Astrocyte (in vitro differentiated cells and primary cell): ENCODE measurements at regions not wholly inside any gene's neighbourhood (a gene's known extent, or its start where the extent isn't known, plus 50 kb on each side); places are given as distances from the start of the nearest gene placed in this dataset.

Experiments
- DNase-seq: peaks from one replicate; pipeline ENCODE4 v3.0.0-alpha.2; 2010; ENCODE audit warnings: low read depth
- FAIRE-seq: peaks from 2 replicates; lab custom pipeline; 2011; peaks lifted over from hg19 to GRCh38; lab: Jason Lieb, UNC
- H2AFZ ChIP-seq: 2 replicates; pipeline ENCODE4 v1.6.0; 2012; ENCODE audit warnings: low read depth, low read length, inconsistent platforms
- H3K27ac ChIP-seq: 2 replicates; pipeline ENCODE4 v1.5.1; 2011; ENCODE audit warnings: low read depth, low read length, inconsistent platforms
- H3K27me3 ChIP-seq: 2 replicates; pipeline ENCODE4 v1.6.0; 2011; ENCODE audit warnings: low read length, inconsistent platforms; ENCODE audit not compliant: insufficient read depth
- H3K36me3 ChIP-seq: 2 replicates; pipeline ENCODE4 v1.5.1; 2011; ENCODE audit warnings: low read length, inconsistent platforms; ENCODE audit not compliant: insufficient read depth
- H3K4me1 ChIP-seq: 2 replicates; pipeline ENCODE4 v1.5.1; 2011; ENCODE audit warnings: low read length, inconsistent platforms; ENCODE audit not compliant: insufficient read depth
- H3K4me2 ChIP-seq: 2 replicates; pipeline ENCODE4 v1.6.0; 2012; ENCODE audit warnings: low read length, inconsistent platforms
- H3K4me3 ChIP-seq: 2 replicates; pipeline ENCODE4 v1.5.1; 2011; ENCODE audit warnings: low read depth, mild to moderate bottlenecking, low read length, inconsistent platforms; ENCODE audit not compliant: insufficient read depth
- H3K79me2 ChIP-seq: 2 replicates; pipeline ENCODE4 v1.6.0; 2012; ENCODE audit warnings: mild to moderate bottlenecking, low read length, inconsistent platforms; ENCODE audit not compliant: insufficient read depth
- H3K9ac ChIP-seq: 2 replicates; pipeline ENCODE4 v1.6.0; 2012; ENCODE audit warnings: mild to moderate bottlenecking, low read length, inconsistent platforms
- H3K9me3 ChIP-seq: 2 replicates; pipeline ENCODE4 v1.5.1; 2012; ENCODE audit warnings: low read depth, mild to moderate bottlenecking, low read length, inconsistent platforms; ENCODE audit not compliant: insufficient read depth
- H4K20me1 ChIP-seq: 2 replicates; pipeline ENCODE4 v1.6.0; 2012; ENCODE audit warnings: low read length, inconsistent platforms; ENCODE audit not compliant: insufficient read depth
- H3K27ac Mint-ChIP-seq: one replicate; pipeline ENCODE4 v1.8.0; 2021; ENCODE audit warnings: mild to moderate bottlenecking, mixed read lengths; ENCODE audit not compliant: unreplicated experiment
- H3K27me3 Mint-ChIP-seq: one replicate; pipeline ENCODE4 v1.8.0; 2021; ENCODE audit warnings: low read depth, mixed read lengths; ENCODE audit not compliant: unreplicated experiment
- H3K36me3 Mint-ChIP-seq: one replicate; pipeline ENCODE4 v1.8.0; 2021; ENCODE audit warnings: low read depth, mixed read lengths; ENCODE audit not compliant: unreplicated experiment
- H3K4me1 Mint-ChIP-seq: one replicate; pipeline ENCODE4 v1.8.0; 2021; ENCODE audit warnings: low read depth, mixed read lengths; ENCODE audit not compliant: unreplicated experiment
- H3K4me3 Mint-ChIP-seq: one replicate; pipeline ENCODE4 v1.8.0; 2021; ENCODE audit warnings: mild to moderate bottlenecking, moderate library complexity, mixed read lengths; ENCODE audit not compliant: unreplicated experiment
- H3K9me3 Mint-ChIP-seq: one replicate; pipeline ENCODE4 v1.8.0; 2021; ENCODE audit warnings: mild to moderate bottlenecking, mixed read lengths; ENCODE audit not compliant: unreplicated experiment
- CTCF ChIP-seq: IDR thresholded peaks from 2 replicates; pipeline ENCODE4 v1.5.1; 2011; ENCODE audit warnings: low read depth, mild to moderate bottlenecking, inconsistent platforms, low read length, moderate library complexity; ENCODE audit not compliant: insufficient read depth
- EZH2 ChIP-seq: IDR thresholded peaks from 2 replicates; pipeline ENCODE4 v1.6.1; 2012; ENCODE audit warnings: mild to moderate bottlenecking, low read length, inconsistent platforms; ENCODE audit not compliant: insufficient read depth

- no peak overlapping the region for H3K9ac ChIP-seq
- TF ChIP-seq CTCF (no peak), EZH2 (no peak)
- no peaks in the 10 kb centered on the region for H4K20me1 ChIP-seq
- no peaks in the 10 kb centered on the region for H3K27me3 Mint-ChIP-seq
- H3K4me3 ChIP-seq: no peak overlapping the region
- H2AFZ ChIP-seq: no peak overlapping the region
- H3K9me3 Mint-ChIP-seq: peaks cover 2% of the 10 kb centered on the region
- DNase-seq: no peak
- no peak overlapping the region for H3K27ac ChIP-seq
- no peak overlapping the region for H3K4me2 ChIP-seq
- H3K4me3 Mint-ChIP-seq: no peak overlapping the region
- no peaks in the 10 kb centered on the region for H3K27me3 ChIP-seq
- peaks cover 21% of the 10 kb centered on the region for H3K4me1 ChIP-seq
- H3K36me3 Mint-ChIP-seq: no peaks in the 10 kb centered on the region
- H3K36me3 ChIP-seq: no peaks in the 10 kb centered on the region
- no peaks in the 10 kb centered on the region for H3K79me2 ChIP-seq
- no peak for FAIRE-seq
- H3K9me3 ChIP-seq: no peaks in the 10 kb centered on the region
- peaks cover 45% of the 10 kb centered on the region for H3K4me1 Mint-ChIP-seq
- H3K27ac Mint-ChIP-seq: no peak overlapping the region
These were observed 743.4 kb downstream of the UQCRFS1 start for GRCh38 chr19:28469544-28469943.

- H3K27ac ChIP-seq: peak overlapping the region; percentile 56
- H3K4me3 Mint-ChIP-seq: no peak overlapping the region
- H2AFZ ChIP-seq: peak overlapping the region; percentile 28
- H3K9me3 ChIP-seq: no peaks in the 10 kb centered on the region
- no peaks in the 10 kb centered on the region for H3K27me3 ChIP-seq
- no peaks in the 10 kb centered on the region for H3K36me3 ChIP-seq
- H3K79me2 ChIP-seq: no peaks in the 10 kb centered on the region
- H3K36me3 Mint-ChIP-seq: no peaks in the 10 kb centered on the region
- peaks cover 21% of the 10 kb centered on the region for H3K4me1 ChIP-seq
- H3K4me1 Mint-ChIP-seq: peaks cover 45% of the 10 kb centered on the region
- no peak overlapping the region for H3K4me3 ChIP-seq
- H4K20me1 ChIP-seq: no peaks in the 10 kb centered on the region
- H3K9me3 Mint-ChIP-seq: peaks cover 2% of the 10 kb centered on the region
- H3K27me3 Mint-ChIP-seq: no peaks in the 10 kb centered on the region
- DNase-seq (peak; percentile 69), FAIRE-seq (peak; percentile 73)
- H3K4me2 ChIP-seq: peak overlapping the region; percentile 64
- peak overlapping the region; percentile 29 for H3K9ac ChIP-seq
- H3K27ac Mint-ChIP-seq: peak overlapping the region; percentile 72
- TF ChIP-seq EZH2 (no peak), CTCF (no peak)
These were observed 744.1 kb downstream of the UQCRFS1 start for GRCh38 chr19:28468701-28469459.
